ENCODE measurements at regions not wholly inside any gene's neighbourhood (a gene's known extent, or its start where the extent isn't known, plus 50 kb on each side); places are given as distances from the start of the nearest gene placed in this dataset.

DNA sequence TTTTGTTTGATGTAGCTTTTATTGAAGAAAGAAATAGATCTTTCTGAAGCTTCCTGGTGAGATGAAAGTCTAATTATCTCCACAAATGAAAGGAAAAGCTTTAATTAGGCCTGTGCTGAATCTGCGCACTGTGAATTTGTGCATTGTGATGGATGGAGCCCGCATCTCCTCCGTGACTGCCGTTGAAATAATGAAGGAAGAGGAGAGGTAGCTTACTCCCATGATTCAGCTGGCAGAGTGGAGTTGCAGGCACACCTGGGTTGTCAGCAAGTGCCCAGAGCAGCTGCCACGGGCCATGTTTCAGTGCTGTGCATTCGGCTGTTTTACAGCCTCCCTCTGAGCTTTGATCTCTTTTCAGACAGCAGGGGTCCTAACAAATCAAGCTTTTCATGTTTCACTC is 735.3 kb upstream of the TENM3 start:
- DNase-seq: no peak

- DNase-seq: no peak
Observed at GRCh38 chr4:181508601-181509000, 734.6 kb upstream of the TENM3 start.

GRCh38 chr4:181509073-181509472 is 734.1 kb upstream of the TENM3 start:
- no peak for DNase-seq

- no peak for DNase-seq
Observed at GRCh38 chr4:181517491-181517890, 725.7 kb upstream of the TENM3 start.

GRCh38 chr4:181520790-181521189 is 722.4 kb upstream of the TENM3 start:
- no peak for DNase-seq

GRCh38 chr4:181523973-181524372 is 719.2 kb upstream of the TENM3 start:
- no peak for DNase-seq

GRCh38 chr4:181524499-181524898 is 718.7 kb upstream of the TENM3 start:
- DNase-seq: no peak

GRCh38 chr4:181525634-181526033 is 717.6 kb upstream of the TENM3 start:
- peak; percentile 11 for DNase-seq

DNA sequence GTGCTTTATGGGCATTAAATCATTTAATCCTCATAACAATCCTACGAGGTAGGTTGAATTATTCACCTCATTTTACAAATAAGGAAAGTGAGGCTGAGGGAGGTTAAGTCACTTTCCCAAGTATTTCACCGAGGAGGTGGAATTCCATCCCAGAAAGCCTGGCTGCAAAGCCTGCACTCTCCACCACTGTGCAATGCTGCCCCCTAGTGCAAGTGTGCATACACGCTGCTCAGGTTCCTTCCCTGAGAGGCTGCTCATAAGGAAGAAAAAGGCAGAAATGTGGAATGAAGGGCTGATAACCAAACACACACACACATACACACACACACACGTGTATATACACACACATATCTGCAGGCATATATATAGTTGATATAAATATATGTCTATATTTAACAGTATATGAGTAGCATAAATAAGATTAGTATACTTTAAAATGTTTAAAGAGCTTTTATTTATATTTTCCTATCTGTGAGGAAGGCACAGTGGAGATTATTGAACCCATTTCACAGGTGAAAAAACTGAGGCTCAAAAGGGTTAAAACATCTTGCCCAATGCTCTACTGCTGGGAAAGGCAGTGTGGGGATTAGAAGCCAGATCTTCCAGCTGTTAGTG is 714.5 kb upstream of the TENM3 start:
- peak; percentile 39 for DNase-seq

- no peak for DNase-seq
Observed at GRCh38 chr4:181529537-181529936, 713.7 kb upstream of the TENM3 start.

DNA sequence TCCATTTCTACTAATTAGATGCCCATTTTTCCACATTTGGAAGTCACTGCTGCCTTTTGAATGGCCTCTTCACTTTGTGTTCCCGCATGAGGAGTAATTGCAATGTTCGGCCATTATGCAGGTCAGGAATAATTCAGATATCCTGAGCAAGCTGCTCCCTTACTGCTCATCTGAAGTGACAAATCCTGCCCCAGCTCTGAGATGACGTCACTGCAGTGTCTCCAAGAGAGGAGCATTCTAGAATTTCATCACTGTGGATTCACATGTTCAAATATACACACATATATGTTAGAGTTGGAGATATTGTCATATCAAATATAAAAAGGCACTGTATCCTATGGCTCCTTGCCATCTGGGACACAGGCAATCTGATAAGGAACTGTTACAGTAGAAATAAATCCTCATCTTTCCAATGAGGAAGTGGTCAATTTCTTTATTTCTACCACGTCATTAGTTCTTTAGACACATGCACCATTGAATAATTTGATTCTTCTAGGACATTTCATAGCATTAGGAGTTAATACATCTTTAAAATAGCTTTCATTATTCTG is 706.9 kb upstream of the TENM3 start:
- no peak for DNase-seq

- DNase-seq: no peak
Observed at GRCh38 chr4:181536811-181537434, 706.3 kb upstream of the TENM3 start.

DNA sequence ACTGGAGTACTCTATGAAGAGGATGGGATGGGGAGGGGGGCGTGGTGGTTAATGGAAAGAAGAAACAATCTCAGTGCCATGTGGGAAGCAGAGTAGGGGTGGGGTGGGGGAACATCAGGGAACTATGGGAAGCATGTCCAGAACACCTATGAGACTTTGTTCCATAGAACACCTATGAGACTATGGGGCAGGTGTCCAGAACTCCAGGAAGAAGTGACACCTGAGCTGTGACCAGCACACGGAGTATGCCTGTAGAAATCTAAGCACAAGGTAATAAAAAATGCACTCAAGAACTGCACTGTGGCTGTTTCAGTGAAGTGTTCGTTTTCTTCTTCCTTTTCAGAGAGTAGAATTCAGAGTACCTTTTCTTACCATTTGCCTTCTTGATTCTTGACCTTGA is 704.8 kb upstream of the TENM3 start:
- DNase-seq: no peak

DNA sequence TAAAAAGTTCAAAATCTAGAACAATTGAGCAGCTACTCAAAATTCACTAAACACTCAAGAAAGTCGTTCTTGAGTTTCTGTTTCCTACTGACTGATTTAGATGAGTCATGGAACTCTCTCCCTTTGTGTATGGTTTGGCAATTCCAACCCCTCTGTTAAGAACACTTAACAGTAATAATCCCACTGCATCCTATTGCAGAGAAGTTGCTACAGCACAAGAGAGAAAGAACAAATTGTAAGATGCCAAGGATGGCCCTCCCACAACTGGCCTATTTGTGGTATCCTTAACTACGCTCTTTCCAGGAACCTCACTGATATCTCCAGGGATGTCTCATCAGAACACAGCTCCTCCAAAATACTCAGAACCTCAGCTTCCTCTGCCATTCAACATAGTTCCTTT is 701.8 kb upstream of the TENM3 start:
- no peak for DNase-seq

GRCh38 chr4:181548873-181549575 is 694.2 kb upstream of the TENM3 start:
- no peak for DNase-seq

- no peak for DNase-seq
Observed at GRCh38 chr4:181549576-181550188, 693.5 kb upstream of the TENM3 start.

DNA sequence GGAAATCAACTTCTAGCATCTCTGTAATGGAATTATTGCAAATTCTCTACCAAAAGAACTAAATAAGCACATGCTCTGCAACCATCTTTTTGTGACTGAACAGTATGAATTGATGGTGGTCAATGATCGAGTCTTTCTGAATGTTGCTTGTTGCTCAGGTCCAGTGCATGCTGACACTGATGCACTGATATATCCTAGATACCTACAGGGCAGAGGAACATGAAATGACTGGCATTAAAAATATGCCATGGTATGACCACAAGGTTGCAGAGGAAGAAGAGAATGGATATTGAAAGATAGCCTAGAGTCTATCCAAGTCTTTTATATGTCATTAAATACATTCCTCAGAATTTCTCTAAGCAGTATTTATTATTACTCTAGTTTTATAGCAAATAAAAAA is 692.8 kb upstream of the TENM3 start:
- no peak for DNase-seq

- DNase-seq: no peak
Observed at GRCh38 chr4:181559637-181560036, 683.6 kb upstream of the TENM3 start.

DNA sequence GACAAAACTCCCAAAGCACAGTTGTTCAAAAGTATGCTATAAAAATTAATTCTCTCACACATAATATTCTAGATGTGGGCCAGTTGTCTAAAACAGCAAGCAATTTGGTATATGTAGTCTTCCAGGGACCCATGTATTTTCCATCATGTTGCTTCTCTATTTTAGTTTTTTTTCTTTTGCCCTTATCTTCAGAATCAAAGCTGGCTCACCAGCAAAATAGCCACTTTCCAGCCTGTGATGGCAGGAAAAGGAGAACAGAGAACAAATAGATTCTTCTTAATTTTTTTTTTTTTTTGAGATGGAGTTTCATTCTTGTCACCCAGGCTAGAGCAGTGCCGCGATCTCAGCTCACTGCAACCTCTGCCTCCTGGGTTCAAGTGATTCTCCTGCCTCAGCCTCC is 680.8 kb upstream of the TENM3 start:
- no peak for DNase-seq

DNA sequence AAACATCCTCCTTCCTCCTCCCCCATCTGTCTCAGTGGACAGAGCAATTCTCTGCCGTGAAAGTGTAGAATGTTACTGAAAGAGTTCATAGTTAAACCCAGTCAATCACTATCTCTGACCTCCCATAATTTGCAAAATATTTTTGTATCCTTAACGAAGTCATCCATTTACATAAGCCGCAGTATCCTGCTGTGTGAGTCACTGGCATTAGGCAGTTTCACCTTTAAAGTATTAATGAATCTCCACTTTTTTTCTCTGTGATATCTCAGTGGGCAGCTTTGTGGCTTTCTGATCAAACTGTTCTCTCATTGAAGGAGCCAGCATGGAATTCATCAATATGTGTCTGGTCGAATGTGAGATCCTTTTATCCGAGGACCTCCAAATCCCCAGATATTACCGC is 678.6 kb upstream of the TENM3 start:
- DNase-seq: no peak

- no peak for DNase-seq
Observed at GRCh38 chr4:181566490-181566889, 676.7 kb upstream of the TENM3 start.

DNA sequence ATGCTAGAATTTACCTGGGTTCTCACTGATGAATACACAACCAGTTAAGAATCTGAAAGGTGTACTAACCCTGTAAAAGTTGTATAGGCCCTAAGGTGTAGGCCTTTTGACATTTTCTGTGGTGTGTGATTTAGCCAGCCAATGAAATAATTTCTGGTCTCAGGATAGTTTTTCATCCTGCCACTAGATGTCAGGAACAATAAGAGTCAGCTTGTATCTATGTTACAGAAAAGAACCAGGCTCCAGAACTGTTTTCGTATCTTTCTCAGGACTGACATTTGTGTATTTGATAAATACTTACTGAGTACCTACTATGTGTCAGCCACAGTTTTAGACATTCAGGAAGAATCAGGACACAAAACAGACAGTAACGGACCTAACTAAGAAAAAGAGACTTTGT is 673.6 kb upstream of the TENM3 start:
- DNase-seq: peak; percentile 1

DNA sequence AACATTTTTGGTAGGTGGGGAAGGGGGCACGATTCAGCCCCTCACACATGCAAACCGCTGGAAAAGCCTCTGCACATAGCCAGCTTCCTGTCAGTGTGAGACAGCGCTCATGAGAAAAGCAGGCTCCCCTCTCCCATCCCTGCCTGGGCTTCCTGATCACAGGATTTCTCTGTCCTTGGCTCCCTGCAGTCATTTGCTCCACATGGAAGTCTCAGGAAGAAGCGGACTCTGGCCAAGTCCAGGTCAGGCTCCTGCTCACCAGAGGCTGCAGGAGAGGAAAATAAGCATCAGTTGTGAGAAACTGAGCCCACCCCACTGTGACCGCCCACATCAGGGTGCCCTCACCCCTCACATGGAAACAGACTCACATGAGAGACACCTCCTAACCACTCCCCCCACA is 664.3 kb upstream of the TENM3 start:
- DNase-seq: no peak

- DNase-seq: no peak
Observed at GRCh38 chr4:181579486-181579885, 663.7 kb upstream of the TENM3 start.
